Endothelial cell of umbilical vein (primary cell): ENCODE measurements at regions not wholly inside any gene's neighbourhood (a gene's known extent, or its start where the extent isn't known, plus 50 kb on each side); places are given as distances from the start of the nearest gene placed in this dataset.

Experiments
- BruUV-seq: library from RNA; stranded (reverse); fragments of 400-500 nt; replicated peaks from 2 replicates; lab custom pipeline; 2021; lab: Mats Ljungman, UMichigan
- CTCF ChIA-PET: fragments of 300-600, 350-600 bp; sonication (Branson Sonifier 250); formaldehyde crosslinking; loops from one replicate; lab custom pipeline; 2021; ENCODE audit warnings: antibody characterized with exemption, inconsistent platforms; lab: Charles Lee
- POLR2A ChIA-PET: fragments of 300-600, 350-600 bp; sonication (Branson Sonifier 250); formaldehyde crosslinking; loops from one replicate; lab custom pipeline; 2021; ENCODE audit warnings: antibody characterized with exemption, inconsistent platforms; lab: Charles Lee
- DNase-seq: peaks from one replicate; pipeline ENCODE4 v3.0.0-alpha.2; 2011; ENCODE audit warnings: low read depth, low spot score
- FAIRE-seq: peaks from 2 replicates; lab custom pipeline; 2011; peaks lifted over from hg19 to GRCh38; lab: Jason Lieb, UNC
- H2AFZ ChIP-seq: 2 replicates; pipeline ENCODE4 v1.6.0; 2012; ENCODE audit warnings: low read depth, low read length, control low read depth, inconsistent platforms
- H3K27ac ChIP-seq: 2 replicates; pipeline ENCODE4 v1.5.1; 2011; ENCODE audit warnings: low read depth, mild to moderate bottlenecking, control low read depth, low read length, moderate library complexity; ENCODE audit not compliant: insufficient read depth
- H3K27me3 ChIP-seq, 2 experiments: 2 replicates each; pipeline versions ENCODE4 v1.6.0 to v1.6.1; 2011; ENCODE audit warnings: low read length in 2 of 2, mixed read lengths in 1 of 2; ENCODE audit not compliant: control insufficient read depth in 2 of 2, insufficient read depth in 2 of 2
- H3K36me3 ChIP-seq, 2 experiments: 2 replicates in 1 of 2; 3 replicates in 1 of 2; pipeline ENCODE4 v1.5.1; 2011; ENCODE audit warnings: low read length in 2 of 2, mild to moderate bottlenecking in 1 of 2, moderate library complexity in 1 of 2; ENCODE audit not compliant: control insufficient read depth in 2 of 2, insufficient read depth in 2 of 2; ENCODE audit errors: extremely low read depth in 1 of 2
- H3K4me1 ChIP-seq: 3 replicates; pipeline ENCODE4 v1.5.1; 2011; ENCODE audit warnings: mild to moderate bottlenecking, low read length; ENCODE audit not compliant: control insufficient read depth, insufficient read depth; ENCODE audit errors: extremely low read depth
- H3K4me2 ChIP-seq: 2 replicates; pipeline ENCODE4 v1.6.1; 2011; ENCODE audit warnings: low read length, control low read depth, mixed read lengths; ENCODE audit not compliant: insufficient read depth
- H3K4me3 ChIP-seq, 3 experiments: fragments of 200-600 bp in 1 of 3; sonication (generic), shearing (Covaris generic) in 1 of 3; replicated peaks in 1 of 3; 2 replicates each; pipeline ENCODE4 v1.5.1; 2011 to 2016; ENCODE audit warnings: control low read depth in 3 of 3, low read length in 3 of 3, mild to moderate bottlenecking in 2 of 3, inconsistent platforms in 1 of 3, low read depth in 1 of 3, moderate library complexity in 1 of 3; ENCODE audit not compliant: insufficient read depth in 1 of 3
- H3K79me2 ChIP-seq: 2 replicates; pipeline ENCODE4 v1.6.0; 2012; ENCODE audit warnings: low read length, inconsistent platforms; ENCODE audit not compliant: control insufficient read depth, insufficient read depth
- H3K9ac ChIP-seq: replicated peaks from 2 replicates; pipeline ENCODE3; 2011; ENCODE audit warnings: low read length, control low read depth; ENCODE audit not compliant: insufficient read depth; ENCODE audit errors: extremely low read depth
- H3K9me1 ChIP-seq: replicated peaks from 3 replicates; pipeline ENCODE4 v1.6.0; 2011; ENCODE audit warnings: mild to moderate bottlenecking, low read length; ENCODE audit not compliant: control insufficient read depth, insufficient read depth; ENCODE audit errors: extremely low read depth
- H3K9me3 ChIP-seq: replicated peaks from 2 replicates; pipeline ENCODE4 v1.5.1; 2012; ENCODE audit warnings: low read length, inconsistent platforms; ENCODE audit not compliant: control insufficient read depth, insufficient read depth
- H4K20me1 ChIP-seq: replicated peaks from 2 replicates; pipeline ENCODE3; 2011; ENCODE audit warnings: mild to moderate bottlenecking, low read length; ENCODE audit not compliant: control insufficient read depth, insufficient read depth; ENCODE audit errors: extremely low read depth
- EZH2 ChIP-seq: IDR thresholded peaks from 2 replicates; pipeline ENCODE4 v1.6.1; 2012; ENCODE audit warnings: borderline replicate concordance, low read depth, mild to moderate bottlenecking, moderate library complexity, low read length, inconsistent platforms; ENCODE audit not compliant: severe bottlenecking
- FOS ChIP-seq: IDR thresholded peaks from 2 replicates; pipeline ENCODE4 v1.6.1; 2011; ENCODE audit warnings: mild to moderate bottlenecking, low read length, moderate library complexity, borderline replicate concordance; ENCODE audit not compliant: insufficient read depth
- GATA2 ChIP-seq: IDR thresholded peaks from 2 replicates; pipeline ENCODE4 v1.7.0; 2011; ENCODE audit warnings: low read depth, mild to moderate bottlenecking, moderate library complexity, mixed read lengths, low read length; ENCODE audit not compliant: insufficient read length, insufficient read depth
- JUN ChIP-seq: IDR thresholded peaks from 2 replicates; pipeline ENCODE4 v1.6.1; 2011; ENCODE audit warnings: borderline replicate concordance, low read depth; ENCODE audit not compliant: insufficient read length, insufficient read depth
- MYC ChIP-seq: IDR thresholded peaks from one replicate; pipeline ENCODE4 v1.6.1; 2011; ENCODE audit warnings: mild to moderate bottlenecking, low read depth, low read length
- POLR2A ChIP-seq: IDR thresholded peaks from 2 replicates; pipeline ENCODE4 v1.6.1; 2012; ENCODE audit warnings: low read depth, mild to moderate bottlenecking, control low read depth, low read length
- POLR2AphosphoS5 ChIP-seq: IDR thresholded peaks from 2 replicates; pipeline ENCODE4 v1.6.1; 2012; ENCODE audit warnings: low read depth, mild to moderate bottlenecking, control low read depth, low read length, moderate library complexity; ENCODE audit not compliant: insufficient read depth
- dilution Hi-C: fragments of 300-500 bp; cut with MboI; formaldehyde crosslinking; loops from one replicate; pipeline ENCODE4 v1.15.0; 2019; ENCODE audit warnings: low sequenced_read_pairs; ENCODE audit not compliant: extremely low pct_ligation_motif_present
- intact Hi-C: fragments of 100-400 bp; cut with micrococcal nuclease; formaldehyde crosslinking; loops from one replicate; pipeline ENCODE4 v1.10.0; 2022
- TF ChIP-seq, protein P1 (sequence below), 2 donors: IDR thresholded peaks; 1 replicate in 1 of 2; 2 replicates in 1 of 2; pipeline ENCODE4 v1.5.1; 2011; ENCODE audit warnings: low read length in 2 of 2, mild to moderate bottlenecking in 2 of 2, moderate library complexity in 2 of 2, control low read depth in 1 of 2, inconsistent platforms in 1 of 2, low read depth in 1 of 2; ENCODE audit not compliant: insufficient read depth in 1 of 2; ENCODE audit errors: extremely low read depth in 1 of 2
- TF ChIP-seq, protein P2 (sequence below): IDR thresholded peaks from 2 replicates; pipeline ENCODE4 v1.6.1; 2011; ENCODE audit not compliant: insufficient read depth, insufficient read length

DNA sequence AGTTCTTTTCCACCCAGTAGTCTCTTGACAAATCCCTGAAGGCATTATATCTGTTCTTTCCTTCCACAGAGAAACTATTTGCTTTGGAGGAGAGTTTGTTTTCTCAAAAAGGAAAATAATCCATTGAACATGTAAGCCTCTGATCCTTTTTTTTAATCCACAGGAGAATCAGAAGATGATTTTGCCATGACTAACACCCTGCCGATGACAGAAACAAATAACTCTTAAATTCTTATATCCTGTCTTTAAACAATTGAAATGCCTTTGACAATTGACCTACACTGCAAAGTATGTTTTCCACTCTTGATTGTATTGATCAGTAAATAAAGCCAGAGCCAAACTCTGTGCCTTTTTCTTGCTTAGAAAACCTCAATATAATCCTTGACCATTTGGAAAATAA, 666.4 kb upstream of the CTNND2 start:
- no peak overlapping the region for H2AFZ ChIP-seq
- TF ChIP-seq POLR2A (no peak), JUN (no peak), GATA2 (no peak), MYC (no peak), FOS (no peak), EZH2 (no peak), POLR2AphosphoS5 (no peak)
- TF ChIP-seq, protein P1, sequence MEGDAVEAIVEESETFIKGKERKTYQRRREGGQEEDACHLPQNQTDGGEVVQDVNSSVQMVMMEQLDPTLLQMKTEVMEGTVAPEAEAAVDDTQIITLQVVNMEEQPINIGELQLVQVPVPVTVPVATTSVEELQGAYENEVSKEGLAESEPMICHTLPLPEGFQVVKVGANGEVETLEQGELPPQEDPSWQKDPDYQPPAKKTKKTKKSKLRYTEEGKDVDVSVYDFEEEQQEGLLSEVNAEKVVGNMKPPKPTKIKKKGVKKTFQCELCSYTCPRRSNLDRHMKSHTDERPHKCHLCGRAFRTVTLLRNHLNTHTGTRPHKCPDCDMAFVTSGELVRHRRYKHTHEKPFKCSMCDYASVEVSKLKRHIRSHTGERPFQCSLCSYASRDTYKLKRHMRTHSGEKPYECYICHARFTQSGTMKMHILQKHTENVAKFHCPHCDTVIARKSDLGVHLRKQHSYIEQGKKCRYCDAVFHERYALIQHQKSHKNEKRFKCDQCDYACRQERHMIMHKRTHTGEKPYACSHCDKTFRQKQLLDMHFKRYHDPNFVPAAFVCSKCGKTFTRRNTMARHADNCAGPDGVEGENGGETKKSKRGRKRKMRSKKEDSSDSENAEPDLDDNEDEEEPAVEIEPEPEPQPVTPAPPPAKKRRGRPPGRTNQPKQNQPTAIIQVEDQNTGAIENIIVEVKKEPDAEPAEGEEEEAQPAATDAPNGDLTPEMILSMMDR (IDR thresholded peaks at IDR 0.05; ENCODE audit: extremely low read depth in 1 of 2, insufficient read depth in 1 of 2, low read depth in 1 of 2, low read length in 2 of 2): no peak
- TF ChIP-seq, protein P2, sequence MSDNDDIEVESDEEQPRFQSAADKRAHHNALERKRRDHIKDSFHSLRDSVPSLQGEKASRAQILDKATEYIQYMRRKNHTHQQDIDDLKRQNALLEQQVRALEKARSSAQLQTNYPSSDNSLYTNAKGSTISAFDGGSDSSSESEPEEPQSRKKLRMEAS: no peak
- FAIRE-seq (no peak), DNase-seq (no peak)
- dilution Hi-C loops: no loop called here
- H3K4me1 ChIP-seq: no peaks in the 10 kb centered on the region
- no peaks in the 10 kb centered on the region for H3K9me1 ChIP-seq
- H3K4me3 ChIP-seq: no peak overlapping the region
- no peaks in the 10 kb centered on the region for H3K79me2 ChIP-seq
- no peak overlapping the region for H3K9ac ChIP-seq
- no TSS peak for BruUV-seq
- ChIA-PET POLR2A (no interaction called here), CTCF (no interaction called here)
- H3K27me3 ChIP-seq: no peaks in the 10 kb centered on the region
- H3K27ac ChIP-seq: no peak overlapping the region
- peaks cover 2% of the 10 kb centered on the region for H3K9me3 ChIP-seq
- intact Hi-C loops: no loop called here
- H3K36me3 ChIP-seq: no peaks in the 10 kb centered on the region
- no peaks in the 10 kb centered on the region for H4K20me1 ChIP-seq
- H3K4me2 ChIP-seq: no peak overlapping the region
